22Rv1 (cell line): ENCODE measurements at regions not wholly inside any gene's neighbourhood (a gene's known extent, or its start where the extent isn't known, plus 50 kb on each side); places are given as distances from the start of the nearest gene placed in this dataset.

Source experiments
- H3K27ac ChIP-seq: fragments of 450-650 bp; 2 replicates; pipeline ENCODE4 v1.5.1; 2017
- CTCF ChIP-seq: fragments of 450-650 bp; IDR thresholded peaks from 2 replicates; pipeline ENCODE4 v1.5.1; 2017; ENCODE audit warnings: mild to moderate bottlenecking
- ZFX ChIP-seq: fragments of 450-650 bp; IDR thresholded peaks from 2 replicates; pipeline ENCODE4 v1.6.1; 2017; ENCODE audit warnings: antibody characterized with exemption, borderline replicate concordance

GRCh38 chr5:174409070-174409469 lies 315.3 kb upstream of the MSX2 start:
- TF ChIP-seq ZFX (no peak), CTCF (0 out of 2 replicates have a peak, but pooled peaks have one; percentile 14)
- no peak overlapping the region for H3K27ac ChIP-seq

- TF ChIP-seq ZFX (no peak), CTCF (no peak)
- H3K27ac ChIP-seq = no peak overlapping the region
Measured at GRCh38 chr5:174409971-174410370, 314.4 kb upstream of the MSX2 start.

- H3K27ac ChIP-seq = no peak overlapping the region
Measured at GRCh38 chr5:174410716-174411478, 313.5 kb upstream of the MSX2 start.

GRCh38 chr5:174411479-174411819 lies 312.9 kb upstream of the MSX2 start:
- no peak overlapping the region for H3K27ac ChIP-seq
- TF ChIP-seq ZFX = no peak
- no peak for TF ChIP-seq CTCF

More at GRCh38 chr5:174410716-174411478, 313.5 kb upstream of the MSX2 start:
- no peak for TF ChIP-seq CTCF
- TF ChIP-seq ZFX = no peak

GRCh38 chr5:174412374-174412773 lies 312.0 kb upstream of the MSX2 start:
- H3K27ac ChIP-seq = no peak overlapping the region
- TF ChIP-seq CTCF = no peak
- no peak for TF ChIP-seq ZFX

- TF ChIP-seq CTCF = no peak
Measured at GRCh38 chr5:174412941-174413340, 311.4 kb upstream of the MSX2 start.

GRCh38 chr5:174413567-174414314 lies 310.6 kb upstream of the MSX2 start:
- TF ChIP-seq CTCF (no peak), ZFX (no peak)
- no peak overlapping the region for H3K27ac ChIP-seq

More at GRCh38 chr5:174412941-174413340, 311.4 kb upstream of the MSX2 start:
- H3K27ac ChIP-seq = no peak overlapping the region
